BLaER1 (cell line): ENCODE measurements at regions not wholly inside any gene's neighbourhood (a gene's known extent, or its start where the extent isn't known, plus 50 kb on each side); places are given as distances from the start of the nearest gene placed in this dataset.

Source experiments
- H3K27ac ChIP-seq: shearing (Covaris generic); formaldehyde crosslinking; 2 replicates; pipeline ENCODE4 v1.8.1; 2022
- H3K27me3 ChIP-seq: shearing (Covaris generic); formaldehyde crosslinking; 2 replicates; pipeline ENCODE4 v1.8.1; 2022
- H3K36me3 ChIP-seq: shearing (Covaris generic); formaldehyde crosslinking; 2 replicates; pipeline ENCODE4 v1.8.1; 2022
- H3K4me1 ChIP-seq: shearing (Covaris generic); formaldehyde crosslinking; 2 replicates; pipeline ENCODE4 v1.8.1; 2022
- H3K4me2 ChIP-seq: shearing (Covaris generic); formaldehyde crosslinking; 2 replicates; pipeline ENCODE4 v1.8.1; 2022
- H3K4me3 ChIP-seq: shearing (Covaris generic); formaldehyde crosslinking; 2 replicates; pipeline ENCODE4 v1.8.1; 2022
- H3K9ac ChIP-seq: shearing (Covaris generic); formaldehyde crosslinking; 2 replicates; pipeline ENCODE4 v1.8.1; 2022
- H3K9me3 ChIP-seq: shearing (Covaris generic); formaldehyde crosslinking; 2 replicates; pipeline ENCODE4 v1.8.1; 2022
- H4K20me1 ChIP-seq: shearing (Covaris generic); formaldehyde crosslinking; 2 replicates; pipeline ENCODE4 v1.8.1; 2022
- Cebpa-rat ChIP-seq: shearing (Covaris generic); IDR thresholded peaks from 2 replicates; pipeline ENCODE4 v1.8.1; 2022

DNA sequence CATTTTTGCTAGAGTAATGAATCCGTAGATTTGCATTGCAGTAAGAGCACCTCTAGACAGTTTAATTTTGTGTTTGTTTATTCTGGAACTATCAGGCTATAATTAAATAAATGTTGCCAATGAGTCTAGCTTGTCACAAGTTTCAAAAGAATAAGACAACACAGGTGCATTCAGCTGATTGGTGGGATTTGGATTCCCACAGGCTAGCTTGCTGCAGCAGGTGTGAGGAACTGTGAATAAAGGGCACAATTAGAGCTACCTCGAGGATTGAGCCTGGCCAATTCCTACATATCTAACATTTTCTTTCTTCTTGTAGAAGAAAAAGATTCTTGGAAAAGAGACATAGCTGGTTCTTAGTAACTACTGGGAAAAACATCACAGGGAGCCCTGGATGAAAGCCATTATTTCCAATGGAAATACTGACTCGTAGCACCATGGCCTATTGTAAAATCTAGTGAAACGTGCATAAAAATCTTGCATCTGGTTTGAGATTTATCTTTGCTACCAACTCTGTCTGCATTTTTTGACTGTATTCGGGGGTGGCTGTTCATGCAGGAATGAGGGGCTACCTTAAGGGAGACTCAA lies 360.9 kb downstream of the FGF9 start:
- no peaks in the 10 kb centered on the region for H3K27me3 ChIP-seq
- TF ChIP-seq Cebpa-rat = no peak
- no peak overlapping the region for H3K4me3 ChIP-seq
- no peaks in the 10 kb centered on the region for H3K36me3 ChIP-seq
- H4K20me1 ChIP-seq = no peaks in the 10 kb centered on the region
- no peak overlapping the region for H3K27ac ChIP-seq
- no peak overlapping the region for H3K9ac ChIP-seq
- H3K9me3 ChIP-seq = no peaks in the 10 kb centered on the region
- no peak overlapping the region for H3K4me2 ChIP-seq
- no peaks in the 10 kb centered on the region for H3K4me1 ChIP-seq

DNA sequence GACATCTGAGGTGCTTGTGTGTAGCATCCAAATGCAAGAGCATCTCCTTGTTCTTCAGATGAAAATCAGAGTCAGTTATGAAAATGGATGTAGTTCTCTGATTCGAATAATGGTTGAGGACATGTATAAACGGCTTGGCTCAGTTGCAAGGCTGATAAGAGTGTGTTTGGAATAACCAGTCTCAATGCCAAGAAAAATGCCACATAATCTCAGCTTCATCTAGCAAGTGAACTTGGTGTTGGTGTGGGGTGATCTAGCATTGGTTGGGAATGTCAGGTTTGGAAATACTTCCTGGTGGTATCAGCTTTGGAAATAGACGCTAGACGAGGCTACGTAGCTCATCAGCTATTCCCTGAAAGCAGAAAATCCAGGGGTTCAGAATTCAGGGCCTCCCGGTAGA lies 362.0 kb downstream of the FGF9 start:
- H3K27ac ChIP-seq = no peak overlapping the region
- H3K4me3 ChIP-seq = no peak overlapping the region
- H3K9me3 ChIP-seq = no peaks in the 10 kb centered on the region
- H3K27me3 ChIP-seq = no peaks in the 10 kb centered on the region
- no peak for TF ChIP-seq Cebpa-rat
- H3K9ac ChIP-seq = no peak overlapping the region
- H3K4me1 ChIP-seq = no peaks in the 10 kb centered on the region
- no peak overlapping the region for H3K4me2 ChIP-seq
- H4K20me1 ChIP-seq = no peaks in the 10 kb centered on the region
- H3K36me3 ChIP-seq = no peaks in the 10 kb centered on the region

DNA sequence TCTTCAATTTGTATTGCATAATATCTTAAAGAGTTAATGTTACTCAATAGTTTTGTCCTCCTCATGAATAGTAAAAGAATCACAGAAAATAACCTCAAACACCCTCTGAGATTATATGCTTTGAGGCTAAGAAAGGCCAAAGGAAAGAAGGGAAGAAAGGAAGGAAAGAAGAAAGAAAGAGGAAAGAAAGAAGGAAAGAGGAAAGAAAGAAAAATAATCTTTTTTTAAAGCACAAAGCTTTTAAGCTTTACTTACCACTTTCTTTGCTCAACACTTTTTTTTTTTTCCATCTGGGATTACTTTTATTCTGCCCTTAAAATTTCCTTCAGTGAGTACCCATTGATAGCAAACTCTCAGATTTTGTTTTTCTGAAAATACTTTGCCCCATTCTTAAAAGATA lies 369.1 kb downstream of the FGF9 start:
- H3K27ac ChIP-seq = no peak overlapping the region
- no peak for TF ChIP-seq Cebpa-rat
- no peak overlapping the region for H3K4me2 ChIP-seq
- no peaks in the 10 kb centered on the region for H3K36me3 ChIP-seq
- H3K4me3 ChIP-seq = no peak overlapping the region
- no peaks in the 10 kb centered on the region for H3K4me1 ChIP-seq
- H3K27me3 ChIP-seq = no peaks in the 10 kb centered on the region
- no peak overlapping the region for H3K9ac ChIP-seq
- H4K20me1 ChIP-seq = no peaks in the 10 kb centered on the region
- peaks cover 17% of the 10 kb centered on the region for H3K9me3 ChIP-seq

- Histone ChIP-seq H3K27me3 (no peaks in the 10 kb centered on the region), H3K4me3 (no peak overlapping the region), H3K27ac (no peak overlapping the region), H3K4me1 (no peaks in the 10 kb centered on the region), H3K9ac (no peak overlapping the region), H3K9me3 (peaks cover 17% of the 10 kb centered on the region), H4K20me1 (no peaks in the 10 kb centered on the region), H3K36me3 (no peaks in the 10 kb centered on the region), H3K4me2 (no peak overlapping the region)
- TF ChIP-seq Cebpa-rat = no peak
Observed at GRCh38 chr13:22040810-22041364, 370.0 kb downstream of the FGF9 start.

DNA sequence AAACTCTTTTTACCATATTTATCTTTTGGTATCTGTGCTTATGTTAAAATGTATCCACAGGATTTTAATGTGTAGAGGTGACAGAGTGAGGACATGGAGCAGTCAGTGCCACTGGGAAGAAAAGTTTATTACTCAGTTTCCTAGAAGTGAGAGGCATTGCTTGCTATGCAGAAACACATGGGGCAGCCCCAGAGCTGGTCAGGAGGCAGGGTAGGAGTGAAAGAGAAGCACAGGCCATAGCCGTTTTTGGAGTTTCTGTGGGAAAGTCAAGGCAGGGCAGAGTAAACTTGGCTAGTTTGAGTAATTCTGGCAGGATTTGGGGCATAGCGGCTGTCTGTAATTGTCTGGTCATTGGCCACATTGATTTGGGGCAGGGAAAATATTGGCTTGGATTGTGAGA lies 370.9 kb downstream of the FGF9 start:
- H3K4me2 ChIP-seq = no peak overlapping the region
- peaks cover 17% of the 10 kb centered on the region for H3K9me3 ChIP-seq
- no peaks in the 10 kb centered on the region for H3K27me3 ChIP-seq
- H3K9ac ChIP-seq = no peak overlapping the region
- no peaks in the 10 kb centered on the region for H3K36me3 ChIP-seq
- H3K4me1 ChIP-seq = no peaks in the 10 kb centered on the region
- H3K4me3 ChIP-seq = no peak overlapping the region
- TF ChIP-seq Cebpa-rat = no peak
- no peaks in the 10 kb centered on the region for H4K20me1 ChIP-seq
- no peak overlapping the region for H3K27ac ChIP-seq

GRCh38 chr13:22047082-22047784 lies 376.4 kb downstream of the FGF9 start:
- H3K9ac ChIP-seq = no peak overlapping the region
- no peaks in the 10 kb centered on the region for H4K20me1 ChIP-seq
- H3K4me3 ChIP-seq = no peak overlapping the region
- H3K27ac ChIP-seq = no peak overlapping the region
- no peak overlapping the region for H3K4me2 ChIP-seq
- H3K9me3 ChIP-seq = peaks cover 12% of the 10 kb centered on the region; the same call in 1 of the 2 replicates
- H3K36me3 ChIP-seq = no peaks in the 10 kb centered on the region
- no peaks in the 10 kb centered on the region for H3K27me3 ChIP-seq
- H3K4me1 ChIP-seq = peaks cover 15% of the 10 kb centered on the region
- TF ChIP-seq Cebpa-rat = no peak; the same call in 1 of the 2 replicates

- H4K20me1 ChIP-seq = no peaks in the 10 kb centered on the region
Observed at GRCh38 chr13:22047785-22048104, 376.9 kb downstream of the FGF9 start.

GRCh38 chr13:22049384-22049783 lies 378.5 kb downstream of the FGF9 start:
- no peaks in the 10 kb centered on the region for H4K20me1 ChIP-seq
- no peaks in the 10 kb centered on the region for H3K36me3 ChIP-seq
- H3K4me1 ChIP-seq = peaks cover 15% of the 10 kb centered on the region
- H3K27ac ChIP-seq = no peak overlapping the region
- no peak overlapping the region for H3K9ac ChIP-seq
- no peaks in the 10 kb centered on the region for H3K27me3 ChIP-seq
- TF ChIP-seq Cebpa-rat = no peak
- H3K4me2 ChIP-seq = peak overlapping the region; percentile 51
- H3K4me3 ChIP-seq = no peak overlapping the region
- peaks cover 17% of the 10 kb centered on the region; the same call in 1 of the 2 replicates for H3K9me3 ChIP-seq

More at GRCh38 chr13:22047785-22048104, 376.9 kb downstream of the FGF9 start:
- no peak overlapping the region for H3K4me3 ChIP-seq
- no peak for TF ChIP-seq Cebpa-rat
- H3K9me3 ChIP-seq = peaks cover 17% of the 10 kb centered on the region; the same call in 1 of the 2 replicates
- no peaks in the 10 kb centered on the region for H3K27me3 ChIP-seq
- no peak overlapping the region for H3K27ac ChIP-seq
- no peak overlapping the region for H3K4me2 ChIP-seq
- H3K36me3 ChIP-seq = no peaks in the 10 kb centered on the region
- peaks cover 15% of the 10 kb centered on the region for H3K4me1 ChIP-seq
- H3K9ac ChIP-seq = no peak overlapping the region

DNA sequence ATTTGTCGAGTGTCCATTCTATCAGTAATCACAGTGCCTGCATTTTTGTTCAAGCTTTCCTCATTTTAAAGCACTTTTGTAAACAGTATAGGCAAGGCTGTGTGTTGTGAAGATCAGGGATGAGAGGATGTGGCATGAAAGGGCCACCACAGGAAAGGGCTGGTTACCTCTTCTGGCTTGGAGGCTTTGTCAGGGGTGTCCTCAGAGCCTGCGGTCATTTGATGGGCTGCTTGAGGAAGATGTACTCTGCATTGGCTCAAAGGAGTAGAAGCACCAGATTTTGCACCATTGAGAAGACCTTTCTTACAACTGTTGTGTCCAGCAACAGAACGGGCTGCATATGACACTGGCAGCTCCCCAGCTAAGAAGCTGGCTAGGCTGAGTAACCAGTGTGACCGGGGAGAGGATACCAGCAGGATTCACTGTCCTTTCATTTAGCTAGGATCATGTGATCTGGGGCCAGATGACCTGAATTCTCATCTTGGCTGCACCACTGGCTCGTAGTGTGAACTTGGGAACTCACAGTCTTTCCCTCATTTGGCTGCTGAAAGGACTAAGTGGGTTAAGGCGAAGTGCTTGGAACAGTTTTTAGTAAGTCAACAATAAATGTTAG lies 380.2 kb downstream of the FGF9 start:
- Histone ChIP-seq H3K9me3 (peaks cover 17% of the 10 kb centered on the region; the same call in 1 of the 2 replicates), H3K27ac (no peak overlapping the region), H4K20me1 (no peaks in the 10 kb centered on the region), H3K9ac (no peak overlapping the region), H3K4me3 (no peak overlapping the region), H3K27me3 (no peaks in the 10 kb centered on the region), H3K4me1 (peaks cover 15% of the 10 kb centered on the region), H3K36me3 (no peaks in the 10 kb centered on the region), H3K4me2 (no peak overlapping the region)
- no peak for TF ChIP-seq Cebpa-rat

DNA sequence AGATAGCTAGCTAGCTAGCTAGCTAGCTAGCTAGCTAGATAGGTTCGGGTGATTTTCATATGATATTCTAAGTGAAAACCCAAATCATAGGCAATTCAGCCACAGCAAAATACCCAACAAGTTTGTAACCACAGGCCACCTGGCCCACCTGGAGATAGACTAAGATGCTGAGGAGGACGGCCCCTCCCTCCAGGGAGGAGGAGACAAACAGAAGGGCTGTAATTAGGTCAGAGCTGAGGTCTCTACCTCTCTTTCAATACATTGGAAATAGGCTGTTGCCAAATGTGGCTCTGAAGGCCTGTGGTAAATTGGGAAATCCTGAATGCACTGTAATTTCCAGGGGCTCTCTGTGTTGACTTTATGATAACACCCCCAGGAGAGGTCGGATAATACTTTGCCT lies 382.2 kb downstream of the FGF9 start:
- peaks cover 14% of the 10 kb centered on the region; the same call in 1 of the 2 replicates for H3K9me3 ChIP-seq
- no peak overlapping the region for H3K4me2 ChIP-seq
- H3K27ac ChIP-seq = no peak overlapping the region
- H3K4me3 ChIP-seq = no peak overlapping the region
- no peak for TF ChIP-seq Cebpa-rat
- no peaks in the 10 kb centered on the region for H3K27me3 ChIP-seq
- no peak overlapping the region for H3K9ac ChIP-seq
- H3K4me1 ChIP-seq = peaks cover 15% of the 10 kb centered on the region
- no peaks in the 10 kb centered on the region for H4K20me1 ChIP-seq
- H3K36me3 ChIP-seq = no peaks in the 10 kb centered on the region
